DMS53 treated with DMSO at 0.1 percent for 48 hours (cell line): ENCODE measurements at regions not wholly inside any gene's neighbourhood (a gene's known extent, or its start where the extent isn't known, plus 50 kb on each side); places are given as distances from the start of the nearest gene placed in this dataset.

Experiments used
- DNase-seq: peaks from one replicate; lab custom pipeline; 2025; ENCODE audit not compliant: unreplicated experiment; lab: John Stamatoyannopoulos, UW

- DNase-seq: no peak
Observed at GRCh38 chr2:236862961-236863728, 222.5 kb upstream of the COPS8 start.

GRCh38 chr2:236863729-236864126 is 222.0 kb upstream of the COPS8 start:
- DNase-seq: no peak

- no peak for DNase-seq
Observed at GRCh38 chr2:236865052-236865451, 220.6 kb upstream of the COPS8 start.

- DNase-seq: no peak
Observed at GRCh38 chr2:236866542-236867340, 218.9 kb upstream of the COPS8 start.

- no peak for DNase-seq
Observed at GRCh38 chr2:236867441-236868260, 218.0 kb upstream of the COPS8 start.

GRCh38 chr2:236870370-236870769 is 215.3 kb upstream of the COPS8 start:
- no peak for DNase-seq

- peak; percentile 100 for DNase-seq
Observed at GRCh38 chr2:236871500-236872001, 214.1 kb upstream of the COPS8 start.

GRCh38 chr2:236872015-236872414 is 213.7 kb upstream of the COPS8 start:
- no peak for DNase-seq

- no peak for DNase-seq
Observed at GRCh38 chr2:236872981-236873380, 212.7 kb upstream of the COPS8 start.

- no peak for DNase-seq
Observed at GRCh38 chr2:236873636-236874035, 212.1 kb upstream of the COPS8 start.

GRCh38 chr2:236874866-236875481 is 210.7 kb upstream of the COPS8 start:
- DNase-seq: no peak

GRCh38 chr2:236875906-236876505 is 209.7 kb upstream of the COPS8 start:
- DNase-seq: no peak

- DNase-seq: peak; percentile 96
Observed at GRCh38 chr2:236876642-236877041, 209.0 kb upstream of the COPS8 start.

GRCh38 chr2:236877972-236878371 is 207.7 kb upstream of the COPS8 start:
- no peak for DNase-seq

- DNase-seq: no peak
Observed at GRCh38 chr2:236879416-236879963, 206.2 kb upstream of the COPS8 start.

GRCh38 chr2:236882074-236882473 is 203.6 kb upstream of the COPS8 start:
- no peak for DNase-seq

GRCh38 chr2:236882930-236883329 is 202.8 kb upstream of the COPS8 start:
- DNase-seq: no peak

- no peak for DNase-seq
Observed at GRCh38 chr2:236883819-236884218, 201.9 kb upstream of the COPS8 start.

GRCh38 chr2:236884569-236885175 is 201.0 kb upstream of the COPS8 start:
- DNase-seq: no peak

GRCh38 chr2:236886456-236886855 is 199.2 kb upstream of the COPS8 start:
- DNase-seq: no peak
